A549 (cell line): ENCODE measurements at regions not wholly inside any gene's neighbourhood (a gene's known extent, or its start where the extent isn't known, plus 50 kb on each side); places are given as distances from the start of the nearest gene placed in this dataset.

Experiments used
- ATAC-seq, 2 experiments: fragments of 200-7000 bp in 1 of 2; fragments of >200 bp in 1 of 2; cut with Nextera tagmentation in 1 of 2; cut with Tn5 transposase in 1 of 2; 3 replicates each; pipeline versions ENCODE4 v1.8.0 to v1.9.1; 2018 to 2020; ENCODE audit warnings: mild to moderate bottlenecking in 1 of 2, moderate library complexity in 1 of 2
- CTCF ChIA-PET: fragments of 300-600 bp; sonication (Branson Sonifier 250); formaldehyde crosslinking; extraction: SDS; loops from one replicate; lab custom pipeline; 2021; ENCODE audit warnings: antibody characterized with exemption, inconsistent platforms; lab: Yijun Ruan, JAX
- POLR2A ChIA-PET: fragments of 350-600 bp; formaldehyde crosslinking; extraction: SDS; loops from one replicate; lab custom pipeline; 2021; ENCODE audit warnings: antibody characterized with exemption, inconsistent platforms; lab: Yijun Ruan, JAX
- DNase-seq, 2 experiments: peaks; one replicate each; pipeline versions ENCODE4 v3.0.0 to v3.0.0-alpha.2; 2011 to 2016; ENCODE audit warnings: low read depth in 1 of 2, low spot score in 1 of 2
- FAIRE-seq: peaks from 2 replicates; lab custom pipeline; 2011; peaks lifted over from hg19 to GRCh38; lab: Jason Lieb, UNC
- H3K27ac ChIP-seq, 2 experiments: fragments of >200 bp; sonication (Bioruptor Twin); formaldehyde crosslinking; 3 replicates each; pipeline ENCODE4 v1.5.1; 2016 to 2017
- H3K4me1 ChIP-seq: fragments of >200 bp; sonication (Bioruptor Twin); formaldehyde crosslinking; 3 replicates; pipeline ENCODE4 v1.6.1; 2016
- H3K4me2 ChIP-seq: fragments of >200 bp; sonication (Bioruptor Twin); formaldehyde crosslinking; 3 replicates; pipeline ENCODE4 v1.6.1; 2016
- H3K4me3 ChIP-seq: fragments of >200 bp; sonication (Bioruptor Twin); formaldehyde crosslinking; 3 replicates; pipeline ENCODE4 v1.5.1; 2016
- H3K9me3 ChIP-seq: fragments of >200 bp; sonication (Bioruptor Twin); formaldehyde crosslinking; 3 replicates; pipeline ENCODE4 v1.6.1; 2016
- BHLHE40 ChIP-seq: IDR thresholded peaks from 2 replicates; pipeline ENCODE4 v1.6.1; 2012; ENCODE audit warnings: low read depth, low read length, inconsistent platforms
- CHD2 ChIP-seq: fragments of 150-350 bp; IDR thresholded peaks from 2 replicates; pipeline ENCODE4 v1.6.1; 2014; ENCODE audit warnings: low read length; ENCODE audit not compliant: partially characterized antibody
- EHF ChIP-seq: fragments of 250-450 bp; sonication (Bioruptor Pico); IDR thresholded peaks from 2 replicates; pipeline ENCODE4 v1.5.0; 2020; ENCODE audit warnings: mild to moderate bottlenecking
- EHMT2 ChIP-seq: fragments of 200-600 bp; sonication (generic); IDR thresholded peaks from 2 replicates; pipeline ENCODE4 v1.6.1; 2016; ENCODE audit warnings: antibody characterized with exemption, low read depth, mild to moderate bottlenecking, moderate library complexity
- EP300 ChIP-seq, 2 experiments: fragments of >200 bp; sonication (Bioruptor Twin); formaldehyde crosslinking; IDR thresholded peaks; 2 replicates in 1 of 2; 3 replicates in 1 of 2; pipeline ENCODE4 v1.6.1; 2016 to 2017
- ESRRA ChIP-seq: fragments of 150-350 bp; IDR thresholded peaks from 2 replicates; pipeline ENCODE4 v1.6.1; 2014; ENCODE audit warnings: mild to moderate bottlenecking, low read length, borderline replicate concordance
- FOSB ChIP-seq: fragments of 250-450 bp; sonication (Bioruptor Pico); IDR thresholded peaks from 2 replicates; pipeline ENCODE4 v1.5.0; 2020; ENCODE audit warnings: mild to moderate bottlenecking, moderate library complexity
- FOSL2 ChIP-seq, 2 experiments: fragments of 450-650 bp in 1 of 2; fragments of >200 bp in 1 of 2; sonication (Bioruptor Twin) in 1 of 2; formaldehyde crosslinking; IDR thresholded peaks; 2 replicates each; pipeline versions ENCODE4 v1.5.0 to v1.6.1; 2016 to 2020; ENCODE audit warnings: mild to moderate bottlenecking in 1 of 2, moderate library complexity in 1 of 2
- HEYL ChIP-seq: fragments of 250-450 bp; sonication (Bioruptor Pico); IDR thresholded peaks from 2 replicates; pipeline ENCODE4 v1.8.0; 2021; ENCODE audit warnings: mild to moderate bottlenecking, moderate library complexity
- HOXA7 ChIP-seq: fragments of 250-450 bp; sonication (Bioruptor Pico); IDR thresholded peaks from 2 replicates; pipeline ENCODE4 v1.5.0; 2020; ENCODE audit warnings: mild to moderate bottlenecking, moderate library complexity
- HOXB5 ChIP-seq: fragments of 250-450 bp; sonication (Bioruptor Pico); IDR thresholded peaks from 2 replicates; pipeline ENCODE4 v1.5.0; 2020; ENCODE audit warnings: mild to moderate bottlenecking, moderate library complexity
- MAFK ChIP-seq: fragments of 450-650 bp; IDR thresholded peaks from 2 replicates; pipeline ENCODE4 v1.6.1; 2014; ENCODE audit not compliant: partially characterized antibody
- NFE2L2 ChIP-seq: fragments of 150-350 bp; conservative IDR thresholded peaks from 2 replicates; pipeline ENCODE4 v1.6.1; 2014; ENCODE audit warnings: low read length
- NPAS2 ChIP-seq: fragments of 250-450 bp; sonication (Bioruptor Pico); IDR thresholded peaks from 2 replicates; pipeline ENCODE4 v1.8.0; 2022; ENCODE audit warnings: mild to moderate bottlenecking, moderate library complexity, borderline replicate concordance
- POLR2A ChIP-seq: IDR thresholded peaks from 2 replicates; pipeline ENCODE4 v1.6.1; 2012; ENCODE audit warnings: mild to moderate bottlenecking, low read length
- RCOR1 ChIP-seq: fragments of 150-350 bp; IDR thresholded peaks from 2 replicates; pipeline ENCODE4 v1.6.1; 2014; ENCODE audit warnings: antibody characterized with exemption, low read length, low read depth
- RFX5 ChIP-seq: fragments of 450-650 bp; IDR thresholded peaks from 2 replicates; pipeline ENCODE4 v1.7.1; 2014; ENCODE audit warnings: antibody characterized with exemption, mild to moderate bottlenecking, moderate library complexity
- RNF2 ChIP-seq: fragments of 200-600 bp; sonication (generic); IDR thresholded peaks from 2 replicates; pipeline ENCODE4 v1.6.1; 2016; ENCODE audit warnings: low read depth, mild to moderate bottlenecking, antibody characterized with exemption, moderate library complexity, borderline replicate concordance
- TFCP2L1 ChIP-seq: fragments of 250-450 bp; sonication (Bioruptor Pico); IDR thresholded peaks from 2 replicates; pipeline ENCODE4 v1.5.0; 2021; ENCODE audit warnings: mild to moderate bottlenecking
- TP53 ChIP-seq: fragments of 250-450 bp; sonication (Bioruptor Pico); IDR thresholded peaks from 2 replicates; pipeline ENCODE4 v1.5.0; 2021; ENCODE audit warnings: mild to moderate bottlenecking, moderate library complexity
- ZFP36 ChIP-seq: fragments of 450-650 bp; IDR thresholded peaks from 2 replicates; pipeline ENCODE4 v1.6.1; 2014; ENCODE audit warnings: borderline replicate concordance; ENCODE audit not compliant: partially characterized antibody
- ZSCAN20 ChIP-seq: fragments of 250-450 bp; sonication (Bioruptor Pico); IDR thresholded peaks from 2 replicates; pipeline ENCODE4 v1.8.0; 2022; ENCODE audit warnings: mild to moderate bottlenecking, moderate library complexity
- WGBS: methylation state at CpG from one replicate; pipeline ENCODE4 v1.1.6; 2017; ENCODE audit errors: missing lambda C conversion rate; 5-methylcytosine and 5-hydroxymethylcytosine counted together
- TF ChIP-seq, protein P1 (sequence below): IDR thresholded peaks from 2 replicates; pipeline ENCODE4 v1.6.1; 2012; ENCODE audit warnings: low read depth, borderline replicate concordance
- TF ChIP-seq, protein P2 (sequence below): IDR thresholded peaks from 2 replicates; pipeline ENCODE4 v1.6.1; 2012
- TF ChIP-seq, protein P3 (sequence below): fragments of 250-450 bp; sonication (Bioruptor Pico); IDR thresholded peaks from 2 replicates; pipeline ENCODE4 v1.5.0; 2021; ENCODE audit warnings: mild to moderate bottlenecking, moderate library complexity, borderline replicate concordance

DNA sequence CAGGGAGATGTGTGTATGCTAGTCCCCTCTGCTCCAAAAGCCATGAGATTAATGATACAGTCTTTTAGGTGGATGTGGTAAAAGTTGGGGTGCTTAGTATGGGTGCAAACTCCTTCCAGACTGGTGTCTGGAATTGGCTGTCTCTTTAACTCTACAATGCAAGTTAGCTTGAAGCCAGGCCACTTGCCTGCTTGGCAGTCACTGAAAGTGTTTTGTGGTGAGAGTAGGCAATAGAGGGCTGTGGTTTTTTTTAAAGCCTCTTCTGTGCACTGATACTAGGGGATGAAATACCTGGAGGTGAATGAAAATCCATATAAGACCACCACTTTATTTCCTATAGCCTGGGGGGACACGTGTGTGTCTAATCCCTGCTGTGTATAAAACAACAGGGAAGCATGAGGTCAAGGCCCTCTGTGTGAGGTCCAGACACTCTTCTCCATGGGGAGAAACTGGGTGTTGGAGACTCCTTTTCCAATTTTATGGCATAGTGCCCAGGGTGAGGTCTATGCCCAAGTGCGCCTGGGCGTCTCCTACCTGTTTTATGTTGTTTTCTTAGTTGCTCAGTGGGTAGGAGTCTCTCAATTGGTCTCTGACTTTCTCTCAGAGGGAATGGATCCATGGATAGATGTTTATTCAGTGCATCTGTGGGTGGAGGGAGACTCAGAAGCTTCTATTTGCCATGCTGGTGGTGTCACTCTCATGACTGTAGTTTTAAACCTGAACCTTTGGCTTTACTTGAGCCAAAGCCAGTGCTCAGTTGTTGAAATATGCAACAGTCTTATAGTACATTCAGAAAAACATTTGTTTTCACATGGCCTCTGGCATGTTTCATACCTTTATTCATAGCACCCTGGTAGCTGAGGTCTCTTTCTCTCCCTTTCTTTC is 327.8 kb upstream of the ATP11B start:
- DNase-seq (no peak), ATAC-seq (no peak), FAIRE-seq (no peak)
- ChIA-PET CTCF (no interaction called here), POLR2A (no interaction called here)
- Histone ChIP-seq H3K27ac (no peak overlapping the region), H3K4me1 (no peaks in the 10 kb centered on the region), H3K4me3 (no peak overlapping the region), H3K9me3 (no peaks in the 10 kb centered on the region), H3K4me2 (no peak overlapping the region)
- TF ChIP-seq, protein P1, sequence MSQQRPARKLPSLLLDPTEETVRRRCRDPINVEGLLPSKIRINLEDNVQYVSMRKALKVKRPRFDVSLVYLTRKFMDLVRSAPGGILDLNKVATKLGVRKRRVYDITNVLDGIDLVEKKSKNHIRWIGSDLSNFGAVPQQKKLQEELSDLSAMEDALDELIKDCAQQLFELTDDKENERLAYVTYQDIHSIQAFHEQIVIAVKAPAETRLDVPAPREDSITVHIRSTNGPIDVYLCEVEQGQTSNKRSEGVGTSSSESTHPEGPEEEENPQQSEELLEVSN, result no peak
- TF ChIP-seq EHMT2 (no peak), NFE2L2 (no peak), CHD2 (no peak), EHF (CRISPR knock-in tag) (no peak), TP53 (CRISPR knock-in tag) (no peak)
- TF ChIP-seq, protein P2, sequence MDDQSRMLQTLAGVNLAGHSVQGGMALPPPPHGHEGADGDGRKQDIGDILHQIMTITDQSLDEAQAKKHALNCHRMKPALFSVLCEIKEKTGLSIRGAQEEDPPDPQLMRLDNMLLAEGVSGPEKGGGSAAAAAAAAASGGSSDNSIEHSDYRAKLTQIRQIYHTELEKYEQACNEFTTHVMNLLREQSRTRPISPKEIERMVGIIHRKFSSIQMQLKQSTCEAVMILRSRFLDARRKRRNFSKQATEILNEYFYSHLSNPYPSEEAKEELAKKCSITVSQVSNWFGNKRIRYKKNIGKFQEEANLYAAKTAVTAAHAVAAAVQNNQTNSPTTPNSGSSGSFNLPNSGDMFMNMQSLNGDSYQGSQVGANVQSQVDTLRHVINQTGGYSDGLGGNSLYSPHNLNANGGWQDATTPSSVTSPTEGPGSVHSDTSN, result no peak
- 36% methylated on average over 3 of the region's 3 CpGs for WGBS

DNA sequence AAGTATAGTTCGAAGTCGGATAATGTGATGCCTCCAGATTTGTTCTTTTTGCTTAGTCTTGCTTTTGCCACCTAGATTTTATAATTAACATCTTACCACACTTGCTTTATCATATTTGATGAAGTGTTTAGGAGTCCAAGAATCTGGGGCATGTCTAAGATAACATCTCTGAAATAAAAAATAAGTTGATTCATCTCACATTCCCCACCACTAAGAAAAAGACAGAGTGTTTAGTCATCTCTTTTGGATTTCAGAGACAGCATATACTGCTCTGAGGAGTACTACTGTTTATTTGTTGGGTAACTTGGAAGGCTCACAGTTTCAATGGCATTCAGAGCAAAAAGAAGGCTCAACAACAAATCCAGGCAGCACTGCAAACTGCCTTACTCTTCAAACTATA is 324.2 kb upstream of the ATP11B start:
- H3K4me3 ChIP-seq, result no peak overlapping the region
- H3K4me1 ChIP-seq, result no peaks in the 10 kb centered on the region
- ChIA-PET CTCF (no interaction called here), POLR2A (no interaction called here)
- no peak for ATAC-seq
- no peak overlapping the region for H3K27ac ChIP-seq
- no peak overlapping the region for H3K4me2 ChIP-seq
- no peaks in the 10 kb centered on the region for H3K9me3 ChIP-seq
- DNase-seq, result no peak
- no peak for TF ChIP-seq HOXB5 (CRISPR knock-in tag)
- TF ChIP-seq, protein P3, sequence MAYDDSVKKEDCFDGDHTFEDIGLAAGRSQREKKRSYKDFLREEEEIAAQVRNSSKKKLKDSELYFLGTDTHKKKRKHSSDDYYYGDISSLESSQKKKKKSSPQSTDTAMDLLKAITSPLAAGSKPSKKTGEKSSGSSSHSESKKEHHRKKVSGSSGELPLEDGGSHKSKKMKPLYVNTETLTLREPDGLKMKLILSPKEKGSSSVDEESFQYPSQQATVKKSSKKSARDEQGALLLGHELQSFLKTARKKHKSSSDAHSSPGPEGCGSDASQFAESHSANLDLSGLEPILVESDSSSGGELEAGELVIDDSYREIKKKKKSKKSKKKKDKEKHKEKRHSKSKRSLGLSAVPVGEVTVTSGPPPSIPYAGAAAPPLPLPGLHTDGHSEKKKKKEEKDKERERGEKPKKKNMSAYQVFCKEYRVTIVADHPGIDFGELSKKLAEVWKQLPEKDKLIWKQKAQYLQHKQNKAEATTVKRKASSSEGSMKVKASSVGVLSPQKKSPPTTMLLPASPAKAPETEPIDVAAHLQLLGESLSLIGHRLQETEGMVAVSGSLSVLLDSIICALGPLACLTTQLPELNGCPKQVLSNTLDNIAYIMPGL (CRISPR knock-in tag), result no peak
- no peak for TF ChIP-seq ZFP36
- no peak for TF ChIP-seq RCOR1
- no peak for TF ChIP-seq TP53 (CRISPR knock-in tag)
- TF ChIP-seq HEYL (CRISPR knock-in tag), result no peak
- 49% methylated on average over 2 of the region's 2 CpGs for WGBS
- no peak for FAIRE-seq

DNA sequence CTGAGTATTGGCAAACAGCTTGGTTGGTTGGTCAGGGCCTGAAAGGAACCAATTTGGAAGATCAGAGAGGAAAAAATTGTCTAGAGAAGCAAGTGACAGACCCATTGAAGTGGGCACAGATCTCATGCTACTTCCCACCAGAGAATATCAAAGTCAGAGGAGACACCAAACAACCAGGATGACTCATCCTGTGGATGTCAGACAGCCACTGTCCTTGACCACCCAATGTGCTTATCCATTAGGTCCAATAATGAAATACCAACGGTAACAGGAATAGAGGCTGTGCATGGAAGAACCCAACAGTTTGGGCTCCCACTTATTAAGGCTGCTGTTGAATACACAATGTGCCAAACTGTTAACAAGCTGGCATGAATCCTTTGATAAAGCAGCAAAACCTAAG is 323.1 kb upstream of the ATP11B start:
- ATAC-seq (no peak), FAIRE-seq (no peak), DNase-seq (no peak)
- Histone ChIP-seq H3K9me3 (no peaks in the 10 kb centered on the region), H3K27ac (no peak overlapping the region), H3K4me2 (no peak overlapping the region), H3K4me1 (no peaks in the 10 kb centered on the region), H3K4me3 (no peak overlapping the region)
- ChIA-PET POLR2A (no interaction called here), CTCF (no interaction called here)
- 8% methylated on average over 1 of the region's 1 CpG for WGBS
- TF ChIP-seq ZSCAN20 (CRISPR knock-in tag) (no peak), FOSL2 (IDR thresholded peaks at IDR 0.05) (no peak), FOSL2 (CRISPR knock-in tag; IDR thresholded peaks at IDR 0.05) (no peak; the same call in 1 of the 2 replicates), TFCP2L1 (CRISPR knock-in tag) (no peak), POLR2A (no peak), RNF2 (no peak), EP300 (IDR thresholded peaks at IDR 0.05) (no peak), FOSB (CRISPR knock-in tag) (no peak), ESRRA (no peak), MAFK (no peak), BHLHE40 (no peak), NPAS2 (no peak), NFE2L2 (no peak), RFX5 (no peak), TP53 (CRISPR knock-in tag) (no peak), HOXA7 (CRISPR knock-in tag) (no peak)
- TF ChIP-seq, all 56 proteins: peak for 0
